Limb (tissue), 2 donors: ENCODE measurements at regions not wholly inside any gene's neighbourhood (a gene's known extent, or its start where the extent isn't known, plus 50 kb on each side); places are given as distances from the start of the nearest gene placed in this dataset.
"Not testable (repeated sequence)": the region's sequence is repeated elsewhere in the genome, so short reads cannot be mapped to it uniquely, and the experiment has no call there.

Source experiments
- DNase-seq, 2 donors: peaks; one replicate each; pipeline ENCODE4 v3.0.0-alpha.2; 2016; ENCODE audit errors: extremely low spot score in 2 of 2

- DNase-seq = peak in 1 of 2 donors; percentile 12
Observed at GRCh38 chr15:91609966-91610365, 243.5 kb upstream of the SLCO3A1 start.

GRCh38 chr15:91611561-91612323 is 241.8 kb upstream of the SLCO3A1 start:
- no peak for DNase-seq

GRCh38 chr15:91620229-91620628 is 233.3 kb upstream of the SLCO3A1 start:
- no peak for DNase-seq

GRCh38 chr15:91622235-91622634 is 231.3 kb upstream of the SLCO3A1 start:
- no peak for DNase-seq

GRCh38 chr15:91622711-91623342 is 230.7 kb upstream of the SLCO3A1 start:
- no peak for DNase-seq

GRCh38 chr15:91624353-91624968 is 229.0 kb upstream of the SLCO3A1 start:
- no peak for DNase-seq

- no peak for DNase-seq
Observed at GRCh38 chr15:91625506-91625905, 228.0 kb upstream of the SLCO3A1 start.

- peak; percentile 30 to 67 for DNase-seq
Observed at GRCh38 chr15:91627473-91628278, 225.8 kb upstream of the SLCO3A1 start.

- DNase-seq = no peak
Observed at GRCh38 chr15:91630090-91630489, 223.4 kb upstream of the SLCO3A1 start.

- no peak for DNase-seq
Observed at GRCh38 chr15:91632176-91632575, 221.3 kb upstream of the SLCO3A1 start.

- DNase-seq = no peak
Observed at GRCh38 chr15:91632981-91633380, 220.5 kb upstream of the SLCO3A1 start.

GRCh38 chr15:91634179-91634578 is 219.3 kb upstream of the SLCO3A1 start:
- DNase-seq = no peak

GRCh38 chr15:91635080-91635479 is 218.4 kb upstream of the SLCO3A1 start:
- no peak for DNase-seq

GRCh38 chr15:91635641-91636040 is 217.9 kb upstream of the SLCO3A1 start:
- no peak for DNase-seq

GRCh38 chr15:91649016-91649415 is 204.5 kb upstream of the SLCO3A1 start:
- no peak for DNase-seq

- DNase-seq = no peak
Observed at GRCh38 chr15:91649831-91650321, 203.6 kb upstream of the SLCO3A1 start.

GRCh38 chr15:91651251-91651650 is 202.3 kb upstream of the SLCO3A1 start:
- no peak for DNase-seq

GRCh38 chr15:91652610-91653207 is 200.8 kb upstream of the SLCO3A1 start:
- DNase-seq = no peak

GRCh38 chr15:91655563-91656290 is 197.8 kb upstream of the SLCO3A1 start:
- not testable (repeated sequence) for DNase-seq

GRCh38 chr15:91660174-91660649 is 193.3 kb upstream of the SLCO3A1 start:
- DNase-seq = no peak
